Amniotic epithelial cell (primary cell): ENCODE measurements at regions not wholly inside any gene's neighbourhood (a gene's known extent, or its start where the extent isn't known, plus 50 kb on each side); places are given as distances from the start of the nearest gene placed in this dataset.
A peak's percentile ranks its signal among the peaks of the same experiment; 100 is the strongest.
"Not testable (repeated sequence)": the region's sequence is repeated elsewhere in the genome, so short reads cannot be mapped to it uniquely, and the experiment has no call there.

Experiments
- DNase-seq: peaks from one replicate; pipeline ENCODE4 v3.0.0-alpha.2; 2010; ENCODE audit warnings: low read depth

DNA sequence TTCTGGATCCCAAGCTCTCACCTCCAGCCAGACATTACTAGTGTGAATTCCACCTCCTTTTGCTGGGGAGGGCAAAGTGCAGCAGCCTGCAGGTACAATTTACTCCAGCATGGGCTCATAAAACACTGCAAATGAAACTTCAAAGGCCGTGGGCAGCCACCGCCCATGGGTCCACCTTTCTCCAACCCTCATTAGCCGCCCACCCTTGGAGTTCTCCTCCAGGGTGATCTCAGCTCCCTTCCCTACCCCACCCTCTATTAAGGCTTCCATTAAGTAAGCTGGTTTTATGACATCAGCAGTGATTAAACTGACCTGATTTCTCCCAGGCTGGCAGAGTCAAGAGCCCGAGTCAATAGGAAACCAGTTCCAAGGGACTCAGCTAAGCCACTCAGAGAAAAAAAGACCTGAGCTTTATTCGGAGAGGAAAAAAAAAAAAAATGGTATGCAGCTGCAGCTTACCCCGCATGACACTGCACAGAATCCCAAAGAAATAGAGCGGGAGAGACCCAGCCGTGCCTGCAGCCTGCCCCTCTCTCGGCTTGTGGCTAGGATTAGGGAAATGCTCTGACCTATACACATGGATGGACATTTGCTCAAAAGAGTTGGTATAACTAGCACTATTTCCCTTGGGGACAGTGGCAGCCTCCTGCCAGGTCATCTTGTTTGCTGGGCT is 319.6 kb downstream of the PTTG2 start:
- no peak for DNase-seq

DNA sequence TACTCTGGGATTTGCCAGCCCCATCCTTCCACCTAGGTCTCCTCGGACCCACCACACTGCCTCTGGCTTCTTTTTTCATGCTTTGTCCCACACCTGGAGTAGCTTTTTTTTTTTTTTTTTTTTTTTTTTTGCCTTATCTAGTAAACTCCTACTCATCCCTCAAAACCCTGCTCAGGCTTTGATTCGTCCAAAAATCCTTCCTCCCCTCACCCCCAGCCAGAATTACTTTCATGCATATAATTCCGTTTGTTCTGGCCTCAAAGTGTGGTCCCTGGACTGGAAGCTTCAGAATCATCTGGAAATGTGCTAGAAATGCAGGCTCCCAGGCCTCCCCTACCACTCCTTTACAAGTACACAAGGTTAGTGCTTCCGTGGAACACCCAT is 320.1 kb downstream of the PTTG2 start:
- DNase-seq = no peak

DNA sequence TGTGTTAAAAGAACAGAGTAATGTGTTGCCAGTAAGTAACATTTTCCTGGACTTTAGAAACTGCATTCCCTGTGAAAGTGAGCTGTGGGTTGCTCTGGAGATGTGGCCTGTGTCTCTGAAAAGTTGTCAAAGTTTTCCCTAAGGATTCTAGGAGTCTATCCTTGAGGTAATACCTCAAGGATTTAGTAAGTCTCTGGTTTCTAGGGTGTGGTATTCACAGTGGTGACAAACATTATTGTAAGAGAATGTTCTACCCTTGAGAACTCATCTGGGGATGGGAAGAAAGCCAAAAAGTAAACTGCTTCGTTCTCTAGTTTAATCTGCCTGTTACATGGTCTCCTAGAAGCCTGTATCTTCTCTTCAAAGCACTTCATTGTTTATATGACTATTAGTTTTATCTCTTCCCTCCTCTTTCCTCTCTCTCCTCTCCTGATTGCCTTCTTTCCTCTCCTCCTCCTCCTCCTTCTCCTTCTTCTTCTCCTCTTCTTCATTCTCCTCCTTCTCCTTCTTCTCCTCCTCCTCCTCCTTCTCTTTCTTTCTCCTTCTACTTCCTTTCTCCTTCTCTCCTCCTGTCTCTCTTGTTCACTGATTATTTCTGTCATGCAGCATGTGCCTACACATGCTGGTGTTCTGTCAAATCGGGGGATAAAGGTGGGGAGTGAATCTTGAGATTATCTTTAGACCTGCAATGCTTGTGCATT is 321.3 kb downstream of the PTTG2 start:
- peak; percentile 37 for DNase-seq

DNA sequence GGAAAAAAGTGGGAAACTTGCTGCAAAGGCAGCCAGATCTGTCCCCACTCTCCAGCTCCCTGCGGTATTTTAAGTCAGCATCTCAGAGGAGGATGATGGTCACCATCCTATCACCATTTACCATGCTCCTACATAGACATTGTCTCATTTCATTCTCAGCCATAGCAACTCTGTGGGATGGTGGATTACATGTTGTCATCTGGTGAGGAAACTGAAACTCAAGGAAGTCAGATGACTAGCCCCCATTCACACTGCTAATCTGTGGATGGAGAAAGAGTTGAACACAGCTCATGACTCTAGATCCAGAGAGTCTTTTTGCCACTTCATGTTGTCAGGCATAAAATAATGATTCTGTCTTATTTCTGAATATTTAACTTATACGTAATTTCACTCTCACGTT is 323.5 kb downstream of the PTTG2 start:
- no peak for DNase-seq

DNA sequence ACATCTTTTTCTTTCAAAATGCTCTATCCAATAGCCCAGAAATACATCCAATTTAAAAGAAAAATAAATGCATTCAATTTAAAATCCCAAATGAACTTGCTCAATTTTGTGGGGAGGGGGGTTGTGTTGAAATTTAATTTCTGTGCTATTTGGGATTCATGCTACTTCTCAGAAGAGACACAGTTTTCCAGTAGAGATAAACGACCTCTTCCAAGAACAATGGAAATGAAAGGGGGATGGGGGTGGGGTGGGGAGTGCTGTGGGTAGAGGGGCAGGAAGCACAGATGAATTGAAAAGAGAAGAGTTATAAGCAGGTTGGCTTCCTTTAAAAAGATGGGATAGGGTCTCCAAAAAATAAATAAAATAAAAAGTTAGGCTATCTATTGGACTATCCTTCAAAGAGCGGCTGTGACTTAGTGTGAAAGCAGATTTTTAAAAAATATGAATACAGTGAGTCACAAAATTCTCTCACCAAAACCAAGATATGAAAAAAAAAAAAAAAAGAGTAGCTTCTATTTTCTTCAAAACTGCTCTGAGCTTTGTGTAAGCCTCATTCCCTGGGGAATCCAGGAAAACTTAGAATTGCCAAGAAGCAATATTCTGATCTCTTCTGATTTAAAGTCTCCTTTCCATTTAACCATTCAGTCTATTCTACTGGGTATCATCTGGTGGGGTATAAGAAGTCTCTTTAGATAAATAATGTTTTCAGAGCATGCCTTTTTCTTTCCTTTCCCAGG is 324.3 kb downstream of the PTTG2 start:
- DNase-seq = no peak

DNA sequence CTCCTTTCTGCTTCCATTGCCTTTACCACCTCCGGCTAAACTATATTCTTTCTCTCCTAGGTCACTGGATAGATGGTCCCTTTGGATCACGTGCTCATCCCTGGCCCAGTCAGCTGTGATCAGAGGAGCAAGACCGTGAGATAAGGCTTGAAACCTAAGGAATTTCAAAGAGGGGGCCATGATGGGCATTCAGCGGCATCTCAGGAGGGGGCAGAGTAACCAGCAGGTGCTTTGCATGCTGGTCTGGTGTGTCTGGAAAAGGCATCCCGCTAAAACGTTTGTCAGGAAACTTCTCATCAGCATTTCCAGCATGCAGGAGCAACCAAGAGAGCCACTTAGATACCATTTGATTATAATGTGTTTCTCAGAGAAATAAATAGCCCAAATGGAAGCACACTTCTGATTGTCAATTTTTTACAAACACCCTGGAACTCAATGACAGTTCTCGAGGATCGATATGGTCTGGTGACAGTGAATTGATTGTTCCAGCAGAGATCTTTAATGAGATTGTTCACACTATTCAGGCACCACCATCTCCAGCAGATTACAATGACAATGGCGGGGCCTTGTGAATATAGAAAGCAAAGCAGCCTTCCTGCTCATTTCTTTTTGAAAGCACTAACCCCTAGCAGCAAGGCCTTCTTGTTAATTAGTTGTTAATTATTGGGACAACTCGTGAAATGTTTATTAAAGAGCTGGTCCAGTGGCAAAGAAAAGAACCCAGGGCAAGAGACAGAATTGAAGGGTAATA is 327.1 kb downstream of the PTTG2 start:
- no peak for DNase-seq

DNA sequence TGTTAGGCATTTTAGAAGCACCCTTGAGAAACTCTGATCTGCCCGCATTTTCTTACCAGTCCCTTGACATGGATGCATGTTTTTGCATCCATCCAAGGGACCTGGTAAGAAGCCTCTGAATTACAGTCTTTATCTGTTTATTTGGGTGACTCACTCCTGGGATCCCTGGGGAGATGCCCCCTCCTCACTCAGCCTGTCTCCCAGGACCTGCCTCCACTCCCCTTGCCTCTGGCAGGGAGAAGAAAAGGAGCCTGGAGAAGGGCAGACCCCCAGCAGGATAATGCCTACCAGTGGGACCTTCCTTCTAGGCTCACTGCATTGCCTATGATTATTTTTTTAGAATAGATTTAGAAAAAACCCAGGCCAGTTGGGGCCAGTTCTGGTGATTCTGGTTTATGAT is 329.4 kb downstream of the PTTG2 start:
- DNase-seq = no peak

DNA sequence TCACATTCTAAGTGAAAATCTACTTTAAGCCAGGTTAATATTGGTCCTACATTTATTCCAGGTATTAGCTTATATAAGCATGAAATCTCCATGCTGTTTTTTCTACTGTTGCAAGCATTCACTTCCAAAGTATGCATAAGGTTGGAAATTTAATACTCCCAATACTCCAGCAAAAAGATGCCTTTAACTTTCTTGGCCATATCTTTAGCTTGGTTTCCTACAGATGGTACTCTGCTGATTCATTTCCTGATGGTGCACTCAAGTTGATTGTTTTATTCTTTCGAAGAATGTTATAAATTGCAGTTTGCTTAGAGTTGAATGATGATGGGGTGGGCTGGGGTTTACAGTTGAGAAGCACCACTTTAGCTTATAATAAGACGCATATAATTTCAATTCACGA is 330.2 kb downstream of the PTTG2 start:
- no peak for DNase-seq

DNA sequence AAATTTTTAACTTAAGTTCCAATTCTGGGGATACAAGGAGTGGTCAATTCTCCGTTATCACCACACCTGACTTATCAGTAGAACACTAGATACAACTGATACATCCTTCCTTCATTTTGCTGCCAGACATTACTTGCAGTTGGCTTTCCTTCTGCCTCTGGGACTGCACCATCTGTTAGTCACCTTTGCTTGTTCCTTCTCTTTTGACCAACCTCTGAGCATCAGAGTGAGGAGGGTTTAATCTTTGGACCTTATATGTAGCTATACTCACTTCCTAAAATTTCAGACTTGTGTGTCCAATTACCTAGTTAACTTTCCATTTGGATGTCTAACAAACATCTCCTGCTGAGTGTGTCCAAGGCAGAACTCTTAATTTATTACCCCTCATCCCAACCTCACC is 330.7 kb downstream of the PTTG2 start:
- DNase-seq = no peak

DNA sequence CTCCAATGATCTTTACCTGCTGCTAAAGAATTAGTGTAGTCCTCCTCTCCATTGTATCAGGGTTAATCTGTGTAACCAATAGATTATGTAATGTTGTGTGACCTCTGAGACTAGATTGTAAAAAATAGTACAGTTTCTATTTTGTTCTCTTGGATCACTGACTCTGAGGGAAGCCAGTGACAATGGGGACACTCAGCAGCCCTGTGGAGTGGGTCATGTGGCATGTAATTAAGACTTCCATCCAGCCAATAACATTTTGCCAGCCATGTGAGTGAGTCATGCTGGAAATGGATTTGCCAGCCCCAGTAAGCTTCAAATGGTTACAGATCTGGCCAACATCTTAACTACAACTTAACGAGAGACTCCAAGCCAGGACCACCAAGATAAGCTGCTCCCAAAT is 332.3 kb downstream of the PTTG2 start:
- DNase-seq = no peak

DNA sequence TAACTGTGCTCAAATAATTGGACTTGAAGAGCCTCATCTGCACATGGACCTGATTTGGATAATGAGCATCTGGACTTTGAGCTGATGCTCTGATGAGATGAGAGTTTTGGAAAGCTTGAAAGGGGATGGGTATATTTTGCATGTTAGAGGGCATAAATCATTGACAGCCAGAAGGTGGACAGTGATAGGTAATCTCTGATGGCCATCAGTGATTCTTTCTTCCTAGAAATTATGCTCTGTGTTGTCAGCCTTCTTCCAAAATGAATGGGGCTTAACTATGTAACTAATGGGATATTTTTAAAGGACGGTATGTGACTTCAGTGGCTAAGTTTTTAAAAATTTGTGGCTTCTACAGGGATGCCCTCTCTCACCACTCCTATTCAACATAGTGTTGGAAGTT is 334.0 kb downstream of the PTTG2 start:
- DNase-seq = no peak

DNA sequence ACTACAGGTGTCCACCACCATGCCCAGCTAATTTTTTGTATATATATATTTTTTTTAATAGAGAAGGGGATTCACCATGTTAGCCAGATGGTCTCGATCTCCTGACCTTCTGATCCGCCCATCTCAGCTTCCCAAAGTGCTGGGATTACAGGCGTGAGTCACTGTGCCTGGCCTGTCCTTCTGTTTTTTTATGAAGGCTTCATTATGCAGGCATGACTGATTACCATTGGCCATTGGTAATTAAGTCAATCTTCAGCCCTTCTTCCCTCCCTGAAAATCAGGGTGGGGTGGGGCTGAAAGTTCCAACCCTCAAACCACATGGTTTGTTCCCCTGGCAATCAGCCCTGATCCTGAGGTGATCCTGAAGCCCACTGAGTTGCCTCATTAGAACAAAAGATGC is 336.9 kb downstream of the PTTG2 start:
- DNase-seq = no peak

DNA sequence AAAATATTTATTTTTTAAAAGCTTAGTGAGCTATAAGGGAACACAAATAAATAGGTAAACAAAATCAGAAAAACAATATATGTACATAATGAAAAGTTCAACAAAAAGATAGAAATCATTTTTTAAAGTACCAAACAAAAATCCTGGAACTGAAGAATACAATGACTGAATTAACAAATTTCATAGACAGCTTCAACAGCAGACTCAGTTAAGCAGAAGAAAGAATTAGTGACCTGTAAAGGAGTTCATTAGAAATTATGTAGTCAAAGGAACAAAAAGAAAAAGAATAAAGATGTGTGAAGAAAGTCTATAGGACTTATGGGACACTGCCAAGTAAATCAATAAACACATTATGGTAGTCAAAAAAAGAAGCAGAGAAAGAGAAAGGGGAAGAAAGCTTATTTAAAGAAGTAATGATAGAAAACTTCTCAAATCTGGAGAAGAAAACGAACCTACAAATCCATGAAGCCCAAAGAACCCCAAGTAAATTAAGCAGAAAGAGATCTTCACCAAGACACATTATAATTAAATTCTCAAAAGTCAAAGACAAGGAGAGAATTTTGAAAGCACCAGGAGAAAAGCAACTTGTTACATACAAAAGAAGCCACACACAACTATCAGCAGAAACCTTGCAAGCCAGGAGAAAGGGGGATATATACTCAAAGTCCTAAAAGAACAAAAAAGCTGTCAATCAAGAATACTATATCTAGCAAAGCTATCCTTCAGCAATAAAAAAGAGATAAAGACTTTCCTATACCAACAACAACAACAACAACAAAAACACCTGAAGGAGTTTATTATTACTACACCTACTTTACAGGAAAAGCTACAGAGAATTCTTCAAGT is 338.9 kb downstream of the PTTG2 start:
- no peak for DNase-seq

DNA sequence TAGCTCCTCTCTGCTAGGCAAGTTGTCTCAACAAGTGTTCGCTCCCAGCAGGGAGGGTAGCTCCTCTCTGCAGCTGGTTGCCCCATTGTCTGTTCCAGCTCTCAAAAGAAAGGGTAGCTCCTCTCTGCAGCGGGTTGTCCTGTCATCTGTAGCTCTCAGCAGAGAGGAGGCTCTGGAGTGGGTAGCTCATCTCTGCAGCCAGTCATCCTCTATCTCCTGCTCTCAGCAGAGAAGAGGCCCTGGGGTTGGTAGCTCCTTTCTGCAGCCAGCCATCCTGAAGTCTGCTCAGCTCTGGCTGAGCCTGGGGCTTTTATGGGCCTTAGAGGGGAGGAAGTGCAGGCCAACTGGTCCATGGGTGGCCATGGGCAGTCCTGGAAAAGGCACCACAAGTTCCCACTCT is 342.7 kb downstream of the PTTG2 start:
- no peak for DNase-seq

DNA sequence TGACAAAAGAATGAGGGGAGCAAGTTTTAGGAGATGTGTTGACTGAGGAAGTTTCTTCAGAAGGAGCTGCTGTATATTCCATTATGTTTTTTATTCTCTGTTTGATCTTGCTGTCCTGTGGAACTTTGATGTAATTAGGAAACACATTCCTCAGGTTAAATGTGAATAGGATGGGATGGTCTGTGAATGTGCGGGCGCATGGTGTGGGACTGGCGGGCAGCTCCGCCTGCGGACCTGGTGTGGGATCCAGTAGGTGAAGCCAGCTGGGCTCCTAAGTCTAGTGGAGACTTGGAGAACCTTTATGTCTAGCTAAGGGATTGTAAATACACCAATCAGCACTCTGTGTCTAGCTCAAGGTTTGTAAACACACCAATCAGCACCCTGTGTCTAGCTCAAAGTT is 344.3 kb downstream of the PTTG2 start:
- DNase-seq = not testable (repeated sequence)

DNA sequence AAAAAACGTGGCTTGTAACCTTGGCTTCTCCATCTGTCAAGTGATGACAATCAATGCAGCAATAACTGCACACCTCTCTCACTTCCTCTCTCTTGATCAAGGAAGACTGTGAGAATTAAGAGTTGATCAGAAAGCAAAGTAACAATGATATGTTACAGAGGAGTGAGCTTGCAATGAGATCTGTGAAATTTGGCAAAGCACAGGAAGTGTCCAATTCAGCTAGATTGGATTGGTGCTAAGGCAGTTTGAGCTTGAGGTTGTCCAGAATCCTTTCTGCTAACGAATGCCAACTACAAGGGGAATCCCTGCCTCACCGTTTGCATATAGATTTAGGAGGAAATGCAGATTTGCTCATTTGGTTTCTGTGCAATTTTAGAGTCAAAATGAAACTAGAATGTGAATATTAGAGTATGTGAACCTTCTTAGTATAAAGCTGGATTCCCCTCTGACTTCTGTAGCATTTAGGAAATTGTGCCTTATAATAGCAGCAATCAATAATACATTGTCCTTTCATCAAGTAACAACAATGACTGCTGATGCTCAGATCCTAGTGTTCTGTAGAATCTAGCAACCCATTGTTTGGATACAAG is 346.4 kb downstream of the PTTG2 start:
- no peak for DNase-seq

DNA sequence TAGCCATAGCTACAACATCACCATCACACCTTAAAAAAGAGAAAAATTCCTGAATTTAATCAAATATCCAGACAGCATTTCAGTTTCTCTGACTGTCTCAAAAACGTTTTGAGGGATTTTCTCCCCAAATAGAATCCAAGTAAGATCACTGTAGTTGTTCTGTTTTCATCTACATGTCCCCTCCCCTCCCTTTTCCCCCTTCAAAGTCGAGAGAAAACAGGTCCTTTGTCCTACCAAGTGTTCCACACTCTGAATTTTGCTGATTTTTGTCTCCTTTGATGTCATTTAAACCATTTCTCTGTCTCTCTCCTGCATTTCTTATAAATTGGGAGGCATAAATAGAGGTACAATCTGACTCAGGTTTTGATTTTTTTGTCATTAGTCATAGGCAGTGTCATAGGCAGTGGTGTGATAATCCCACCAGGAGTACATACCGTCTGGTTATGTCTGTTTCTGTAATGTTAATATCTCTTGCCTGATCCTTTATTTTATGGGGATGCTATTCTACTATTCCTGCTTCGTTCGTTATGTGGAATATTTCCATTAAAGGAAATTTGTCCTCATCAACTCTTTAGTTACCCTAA is 348.6 kb downstream of the PTTG2 start:
- DNase-seq = peak; percentile 53

DNA sequence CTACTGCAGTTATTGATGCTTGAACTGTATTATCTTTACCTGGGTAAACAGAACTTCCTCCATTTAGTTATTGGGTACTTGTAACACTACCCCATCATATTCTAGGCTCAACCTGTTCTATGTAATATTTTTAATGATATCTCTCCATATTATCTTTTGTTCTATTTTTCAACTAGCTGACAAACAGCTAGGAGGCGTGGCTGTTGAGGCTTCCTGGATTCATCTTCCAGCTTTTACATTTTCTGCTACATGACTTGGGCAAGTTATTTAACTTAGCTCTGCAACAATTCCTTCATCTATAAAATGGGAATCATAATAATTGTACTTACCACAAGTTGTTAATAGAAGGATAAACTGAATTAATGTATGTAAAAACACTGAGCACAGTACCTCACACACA is 349.3 kb downstream of the PTTG2 start:
- no peak for DNase-seq

DNA sequence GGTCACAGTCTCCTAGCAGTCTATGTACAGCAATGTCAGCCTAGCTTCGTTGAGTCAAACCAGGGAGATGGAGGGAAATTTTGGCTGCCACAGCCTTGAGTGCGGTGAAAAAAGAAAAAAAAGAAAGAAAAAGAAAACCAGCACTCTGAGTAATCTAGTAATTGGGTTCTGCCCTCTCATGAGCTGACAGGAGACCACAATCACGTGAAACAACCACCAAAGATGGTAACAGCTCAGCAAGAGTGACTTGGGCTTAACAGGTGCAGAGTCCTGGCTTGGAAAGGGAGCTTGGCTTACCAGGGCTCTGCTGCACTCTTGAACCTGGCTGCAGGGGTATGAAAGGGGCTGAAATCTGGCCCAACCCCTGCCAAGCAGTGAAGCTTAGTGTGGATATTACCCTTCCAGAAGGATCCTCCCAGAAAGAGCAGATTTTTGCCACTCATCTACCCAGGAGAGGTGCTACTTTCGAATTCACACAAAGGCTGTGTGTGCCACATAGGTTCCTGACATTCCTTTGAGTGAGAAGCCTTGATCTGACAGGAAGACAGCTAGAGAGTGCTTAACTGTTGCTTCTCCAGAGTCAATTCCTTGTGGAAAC is 350.3 kb downstream of the PTTG2 start:
- DNase-seq = no peak

DNA sequence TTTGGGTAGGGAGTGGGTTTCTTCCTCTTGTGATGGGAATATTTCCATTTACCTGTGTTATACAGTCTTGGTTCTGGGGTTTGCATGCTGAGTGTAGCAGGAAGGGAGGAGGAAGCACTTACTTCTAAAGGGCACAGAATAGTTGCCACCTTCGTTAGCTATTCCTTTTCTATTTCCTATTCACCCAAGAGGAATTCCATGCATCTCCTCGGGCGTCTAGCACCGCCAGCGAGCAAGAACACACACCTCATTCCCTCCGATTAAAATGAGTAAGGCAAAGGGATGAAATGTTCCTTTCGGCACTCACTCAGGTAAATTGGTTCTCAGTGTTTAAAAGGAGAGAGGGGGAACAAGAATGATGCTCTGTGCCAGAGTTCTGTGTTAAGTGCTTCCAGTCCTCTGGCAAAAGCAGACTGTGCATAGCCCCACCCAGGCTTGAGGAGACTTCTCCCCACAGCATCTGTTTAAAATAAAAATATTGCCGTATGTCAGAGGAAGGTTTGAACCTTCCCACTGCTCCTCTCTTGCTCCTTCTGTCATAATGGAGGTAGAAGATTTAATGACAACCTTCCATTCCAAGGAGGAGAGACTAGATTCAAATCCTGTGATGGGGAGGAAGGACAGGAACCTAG is 351.4 kb downstream of the PTTG2 start:
- DNase-seq = no peak
